ENCODE measurements at regions not wholly inside any gene's neighbourhood (a gene's known extent, or its start where the extent isn't known, plus 50 kb on each side); places are given as distances from the start of the nearest gene placed in this dataset.

DNA sequence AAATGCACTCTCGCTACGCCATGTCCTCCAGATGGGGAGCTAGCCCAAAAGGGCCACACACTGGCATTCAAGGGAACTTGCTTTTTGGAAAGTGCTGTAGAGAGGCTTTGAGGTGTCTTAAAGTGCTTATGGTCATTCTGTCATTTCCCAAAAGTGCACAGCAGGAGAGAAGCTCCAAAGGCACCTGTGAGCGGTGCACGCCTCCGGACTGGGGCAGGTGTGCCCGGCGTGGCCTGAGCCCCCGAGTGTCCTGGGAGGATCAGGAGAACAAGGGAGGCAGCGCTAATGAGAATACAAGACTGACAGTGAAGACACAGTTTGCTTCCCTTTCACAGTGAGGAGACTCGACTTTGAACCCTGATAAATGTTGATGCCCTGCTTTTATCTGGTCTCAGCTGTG, 419.0 kb upstream of the MKI67 start:
- no peak for DNase-seq

DNA sequence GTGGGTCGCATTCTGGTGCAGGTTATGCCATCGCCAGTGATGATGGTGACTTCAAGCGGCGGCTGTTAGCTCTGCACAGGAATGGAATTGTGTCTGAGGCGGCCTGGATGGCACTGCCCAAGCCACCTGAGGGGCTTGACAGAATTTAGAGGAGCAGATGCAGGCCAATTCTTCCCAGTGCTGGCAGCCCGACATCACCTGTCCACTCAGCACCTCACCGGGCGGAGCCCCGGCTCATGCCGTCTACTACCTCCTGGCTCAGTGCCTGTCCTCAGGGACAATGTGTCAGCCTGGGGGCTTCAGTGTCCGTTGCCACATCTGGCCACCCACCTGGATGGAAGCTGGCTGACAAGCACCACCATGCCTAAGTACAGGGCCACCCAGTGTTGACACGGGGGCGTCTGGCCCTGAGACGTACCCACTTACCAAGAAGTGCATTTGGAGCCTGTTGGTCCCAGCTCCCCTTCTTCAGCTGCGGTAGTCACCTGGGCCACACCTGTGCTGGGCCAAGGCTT, 420.5 kb upstream of the MKI67 start:
- DNase-seq, result no peak

DNA sequence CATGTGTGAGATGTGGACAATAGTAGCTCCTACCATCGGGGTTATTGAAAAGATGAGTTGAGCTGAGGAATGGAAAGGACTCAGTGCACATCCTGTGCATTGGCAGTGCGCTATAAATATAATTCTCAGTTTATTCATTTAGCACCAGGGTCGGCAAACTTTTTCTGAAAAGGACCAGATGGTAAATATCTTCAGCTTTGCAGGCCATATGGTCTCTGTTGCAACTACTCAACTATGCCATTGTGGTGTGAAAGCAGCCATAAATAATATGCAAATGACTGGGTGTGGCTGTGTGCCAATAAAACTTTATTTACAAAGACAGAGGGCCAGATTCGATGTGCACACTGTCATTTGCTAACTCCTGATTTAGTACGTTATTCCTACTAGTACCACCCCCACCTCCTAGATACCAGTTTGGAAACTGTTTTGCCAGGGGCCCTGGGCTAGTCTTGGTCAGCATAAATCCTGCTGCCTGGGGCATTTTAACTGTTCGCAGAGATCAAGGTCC, 422.9 kb upstream of the MKI67 start:
- no peak for DNase-seq

DNA sequence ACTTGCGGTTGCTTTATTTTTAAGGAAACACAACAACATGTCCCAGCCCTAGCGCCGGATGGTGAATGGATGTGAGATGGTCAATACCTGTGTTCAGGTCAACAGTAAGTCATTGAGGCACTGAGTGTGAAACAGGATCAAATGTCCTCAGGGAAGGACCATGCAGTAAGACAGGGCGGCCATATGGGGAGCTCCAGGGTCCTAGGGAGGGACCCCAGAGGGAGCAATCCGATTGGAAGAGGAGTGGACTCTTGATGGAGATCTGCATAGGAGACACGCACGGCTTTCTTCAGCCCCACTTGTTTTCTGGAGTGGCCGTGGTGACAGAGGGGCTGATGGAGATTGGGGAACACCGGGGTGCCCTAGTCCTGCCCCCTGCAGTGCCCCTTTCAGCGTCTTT, 423.8 kb upstream of the MKI67 start:
- no peak for DNase-seq

DNA sequence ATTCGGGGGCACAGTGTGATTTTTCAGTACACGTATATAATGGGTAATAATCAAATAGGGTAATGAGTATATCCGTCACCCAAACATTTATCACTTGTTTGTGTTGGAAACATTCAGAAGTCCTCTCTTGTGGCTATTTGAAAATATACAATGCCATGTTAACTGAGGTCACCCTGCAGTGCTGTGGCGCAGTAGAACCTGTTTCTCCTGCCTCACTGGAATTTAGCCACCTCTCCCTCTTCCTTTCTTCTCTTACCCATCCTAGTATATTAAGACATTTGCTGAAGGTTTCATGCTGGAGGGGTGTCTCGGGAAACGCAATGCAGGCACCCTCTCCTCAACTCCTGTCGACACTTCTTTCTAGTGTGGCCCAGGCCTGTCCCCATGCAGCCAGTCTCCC, 425.3 kb upstream of the MKI67 start:
- DNase-seq, result no peak

DNA sequence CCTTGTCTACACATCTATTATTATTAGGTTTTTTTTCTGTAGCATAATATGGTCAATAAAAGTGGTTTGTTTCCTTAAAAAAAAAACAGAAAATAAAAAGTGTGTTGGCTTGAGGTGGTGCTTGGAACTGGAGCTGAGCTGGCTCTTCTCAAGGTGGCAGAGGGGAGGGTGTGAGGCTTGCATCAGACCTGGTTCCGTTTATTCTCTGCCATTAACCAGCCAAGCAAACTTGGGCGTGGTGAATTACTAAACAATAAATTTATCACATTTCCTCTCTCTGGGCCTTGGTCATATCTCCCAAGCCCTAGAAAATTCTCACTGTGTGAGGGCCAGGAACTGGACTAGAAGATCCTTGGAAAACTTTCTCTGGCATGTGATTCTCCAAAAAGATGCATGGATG, 427.5 kb upstream of the MKI67 start:
- DNase-seq, result no peak

DNA sequence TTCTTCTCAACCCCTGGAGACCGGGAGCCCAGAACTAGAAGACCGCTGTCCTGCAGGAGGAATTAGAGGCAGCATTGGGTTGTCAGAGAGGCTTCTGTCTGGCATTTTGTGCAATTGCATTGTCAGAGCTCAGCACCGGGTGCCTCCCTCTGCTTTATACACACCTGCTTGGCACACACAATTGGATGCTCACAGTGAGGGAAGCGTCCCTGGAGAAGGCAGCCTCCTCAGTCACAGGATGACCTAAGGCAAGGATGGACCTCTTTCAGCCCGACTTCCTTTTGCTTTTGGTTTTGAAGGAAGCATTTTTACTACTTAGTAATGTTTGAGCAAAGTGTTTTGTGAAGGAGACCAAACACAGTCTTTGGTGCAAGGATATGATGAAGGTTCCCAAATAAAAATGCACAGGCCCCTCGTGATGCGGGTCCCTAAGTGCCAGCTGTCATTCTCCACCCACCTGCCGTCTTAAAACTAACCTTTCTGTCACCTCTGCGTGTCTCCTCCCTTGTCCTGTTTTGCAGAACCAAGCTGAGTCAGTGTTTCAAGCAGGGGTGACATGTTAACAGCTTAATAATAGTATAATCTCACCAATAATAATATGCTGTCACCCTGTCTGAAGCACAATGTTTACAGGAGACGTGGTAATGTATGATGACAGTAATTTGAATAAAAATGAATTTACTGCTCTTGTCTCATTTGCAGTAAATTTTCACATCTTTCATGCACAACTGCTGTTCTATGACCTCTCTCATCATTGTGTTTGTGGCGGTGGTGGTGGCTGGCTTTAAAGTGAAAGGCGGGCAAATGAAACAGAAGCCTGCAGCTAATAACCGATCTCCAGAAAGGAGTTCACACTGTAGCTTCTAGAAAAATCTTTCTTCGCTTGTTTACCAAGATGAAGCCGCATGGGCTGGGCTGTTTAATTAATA, 430.2 kb upstream of the MKI67 start:
- no peak for DNase-seq

DNA sequence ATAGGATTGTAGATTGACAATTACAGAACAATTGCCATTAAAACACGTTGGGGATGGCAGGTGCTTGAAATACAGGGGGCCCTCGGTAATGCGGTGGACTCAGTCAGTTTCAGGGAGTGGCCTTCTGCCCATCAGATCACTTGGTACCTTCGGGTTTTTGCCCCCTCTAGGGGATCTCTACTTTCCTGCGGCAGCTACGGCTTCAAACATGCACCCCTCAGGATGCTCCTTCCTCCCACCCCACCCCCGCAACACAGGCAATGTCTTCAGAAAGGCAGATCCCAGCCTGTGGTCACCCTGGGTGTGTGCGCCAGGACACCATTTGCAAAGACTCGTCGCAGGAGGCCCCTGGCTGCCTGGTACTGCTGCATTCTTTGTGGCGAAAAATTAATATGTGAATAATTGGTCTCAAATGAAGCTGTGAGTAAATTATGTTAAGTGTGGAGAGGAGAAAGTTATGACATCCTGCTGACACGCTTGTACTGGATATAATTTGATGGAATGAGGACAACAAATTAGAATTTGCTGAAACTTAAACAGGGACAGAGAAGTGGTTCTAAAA, 431.0 kb upstream of the MKI67 start:
- DNase-seq, result no peak

DNA sequence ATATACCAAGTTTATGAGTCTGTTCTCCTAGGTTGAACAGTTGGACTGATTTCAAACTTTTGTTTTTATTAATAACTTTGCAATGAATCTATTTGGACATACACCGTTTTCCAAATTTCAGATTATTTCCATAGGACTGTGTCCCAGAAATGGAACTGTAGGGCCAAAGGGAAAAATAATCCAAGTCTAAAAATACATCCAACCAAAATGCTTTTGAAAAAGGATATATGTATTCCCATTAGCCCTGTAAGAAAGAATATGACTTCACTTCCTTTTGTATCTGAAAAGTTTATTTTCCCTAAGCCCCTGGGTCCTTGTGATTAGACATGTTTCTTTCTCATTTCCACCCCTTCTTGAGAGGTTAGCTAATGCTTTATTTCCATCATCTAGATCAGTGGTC, 434.2 kb upstream of the MKI67 start:
- no peak for DNase-seq

DNA sequence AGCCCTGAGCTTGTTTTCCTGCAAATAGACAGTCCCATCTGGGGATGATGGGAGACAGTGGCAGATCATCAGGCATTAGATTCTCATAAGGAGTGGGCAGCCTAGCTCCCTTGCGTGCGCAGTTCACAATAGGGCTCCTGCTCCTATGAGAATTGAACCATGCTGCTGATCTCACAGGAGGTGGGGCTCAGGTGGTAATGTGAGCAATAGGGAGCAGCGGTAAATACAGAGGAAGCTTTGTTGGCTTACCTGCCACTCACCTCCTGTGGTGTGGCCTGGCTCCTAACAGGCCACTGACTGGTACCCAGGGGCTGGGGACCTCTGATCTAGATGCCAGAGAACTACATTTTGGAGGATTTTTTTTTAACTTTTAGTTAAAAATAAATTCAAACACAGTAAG, 434.8 kb upstream of the MKI67 start:
- no peak for DNase-seq

DNA sequence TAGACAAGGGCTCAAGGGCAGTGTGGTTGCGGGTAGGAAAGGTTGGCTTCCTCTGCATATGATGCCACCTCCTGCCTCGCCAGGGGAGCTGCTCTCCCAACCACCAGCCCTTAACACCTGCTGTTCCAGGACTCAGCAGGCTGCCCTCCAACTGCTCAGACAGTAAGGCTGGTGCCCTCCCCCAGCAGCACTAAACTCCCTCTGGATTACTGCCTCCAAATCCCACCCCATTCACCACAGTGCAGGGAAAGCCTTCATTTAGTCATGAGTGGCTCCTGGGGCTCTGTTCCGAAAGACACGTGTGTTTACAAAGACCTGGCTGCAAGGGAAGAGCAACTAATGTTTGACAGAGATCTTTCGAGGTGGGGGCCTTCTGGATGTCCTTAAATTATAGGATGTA, 437.2 kb upstream of the MKI67 start:
- DNase-seq, result no peak

DNA sequence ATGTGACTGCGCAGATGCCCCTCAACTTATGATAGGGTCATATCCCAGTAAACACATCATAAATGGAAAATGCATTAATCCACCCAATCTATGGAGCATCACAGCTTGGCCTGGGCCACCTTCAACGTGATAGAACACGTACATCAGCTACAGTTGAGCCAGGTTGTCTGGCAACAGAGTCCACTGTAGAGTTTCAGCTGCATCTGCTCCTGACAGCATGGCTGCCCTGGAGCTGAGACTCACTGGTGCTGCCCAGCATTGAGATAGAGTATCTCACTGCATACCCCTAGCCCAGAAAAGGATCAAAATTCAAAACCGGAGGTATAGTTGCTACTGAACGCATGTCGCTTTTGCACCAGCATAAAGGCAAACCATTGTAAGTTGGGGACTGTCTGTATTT, 437.7 kb upstream of the MKI67 start:
- no peak for DNase-seq

DNA sequence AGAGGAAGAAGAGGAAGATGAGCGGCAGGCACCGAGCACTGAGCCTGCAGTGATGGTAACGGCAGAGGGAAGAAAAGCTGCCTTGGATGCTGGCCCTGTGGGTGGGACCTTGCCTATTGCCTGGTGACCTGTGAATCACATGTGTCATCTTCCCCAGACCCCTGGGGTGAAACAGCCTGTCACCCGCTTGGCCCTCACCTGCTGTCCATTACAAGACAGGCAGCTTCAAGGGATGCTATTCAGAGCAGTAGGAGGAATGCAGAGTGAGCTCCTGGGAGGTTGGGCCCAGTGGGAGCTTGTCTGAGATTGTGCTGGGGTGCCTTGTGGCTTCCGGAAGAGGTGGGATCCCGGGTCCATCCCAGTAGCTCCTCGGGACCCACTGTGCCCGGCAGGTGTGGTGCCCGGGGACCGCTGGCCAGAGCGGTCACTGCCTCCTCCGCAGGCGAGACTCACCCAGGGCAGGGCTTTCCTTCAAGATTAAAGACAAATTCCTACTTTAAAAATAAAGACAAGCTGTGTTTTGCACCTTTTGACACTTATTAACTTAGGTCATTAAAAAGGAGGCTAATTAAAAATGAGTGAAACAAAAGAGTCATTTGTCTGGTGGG, 440.2 kb upstream of the MKI67 start:
- DNase-seq, result no peak

DNA sequence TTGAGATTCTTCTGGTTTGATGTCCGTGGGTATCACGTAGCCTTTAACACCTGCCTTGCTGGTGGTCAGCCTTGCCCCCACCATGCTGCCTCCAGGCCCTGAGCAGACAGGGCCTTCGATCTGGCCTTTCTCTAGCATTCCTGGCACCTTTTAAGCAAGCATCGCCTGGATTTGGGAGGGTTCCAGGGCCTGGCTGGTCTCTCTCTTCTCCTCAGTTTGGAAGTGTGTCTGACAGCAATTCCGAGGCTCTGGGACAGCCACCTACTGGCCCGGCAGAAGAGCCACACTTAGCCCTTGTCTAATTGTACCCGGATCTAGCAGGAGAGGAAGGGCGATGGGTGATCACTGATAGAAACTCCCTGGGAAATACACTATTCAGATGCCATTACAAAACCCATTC, 441.3 kb upstream of the MKI67 start:
- no peak for DNase-seq

DNA sequence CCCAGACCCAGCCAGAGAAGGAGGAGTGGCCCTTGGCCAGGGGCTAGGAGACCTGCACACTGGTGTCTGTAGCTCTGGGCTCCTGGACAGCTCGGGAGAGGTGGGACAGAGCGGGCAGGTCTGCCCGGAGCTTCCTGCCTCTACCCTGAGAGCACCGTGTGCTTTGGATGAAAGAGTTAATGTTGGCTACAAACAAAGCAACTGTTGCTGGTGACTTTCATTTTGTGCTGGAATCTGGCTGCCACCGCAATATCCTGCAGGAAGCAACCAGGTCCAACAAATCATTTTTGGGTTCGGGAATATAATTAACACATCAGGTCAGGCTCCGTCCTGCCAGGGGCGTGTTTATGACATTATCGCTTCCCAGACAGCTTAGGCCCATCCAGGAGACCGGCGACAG, 441.8 kb upstream of the MKI67 start:
- no peak for DNase-seq

DNA sequence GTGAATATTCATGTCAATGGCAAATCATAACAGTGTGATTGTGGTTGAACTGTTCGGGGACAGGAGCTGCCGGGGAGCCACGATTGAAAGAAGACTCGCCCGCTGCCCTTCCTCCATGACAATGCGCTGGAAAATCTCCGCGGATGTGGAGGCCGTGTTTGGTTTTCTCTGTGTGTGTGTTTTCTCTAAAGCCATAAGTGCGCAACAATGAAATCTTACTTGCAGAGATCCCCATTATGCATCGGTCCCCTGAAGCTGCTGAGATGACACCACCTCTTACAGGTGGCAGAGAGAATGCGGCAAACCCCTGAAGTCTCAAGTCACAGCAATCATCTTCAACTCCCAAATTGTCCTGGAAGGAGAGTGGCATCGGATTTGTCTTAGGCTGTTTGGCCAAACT, 442.3 kb upstream of the MKI67 start:
- DNase-seq, result no peak

DNA sequence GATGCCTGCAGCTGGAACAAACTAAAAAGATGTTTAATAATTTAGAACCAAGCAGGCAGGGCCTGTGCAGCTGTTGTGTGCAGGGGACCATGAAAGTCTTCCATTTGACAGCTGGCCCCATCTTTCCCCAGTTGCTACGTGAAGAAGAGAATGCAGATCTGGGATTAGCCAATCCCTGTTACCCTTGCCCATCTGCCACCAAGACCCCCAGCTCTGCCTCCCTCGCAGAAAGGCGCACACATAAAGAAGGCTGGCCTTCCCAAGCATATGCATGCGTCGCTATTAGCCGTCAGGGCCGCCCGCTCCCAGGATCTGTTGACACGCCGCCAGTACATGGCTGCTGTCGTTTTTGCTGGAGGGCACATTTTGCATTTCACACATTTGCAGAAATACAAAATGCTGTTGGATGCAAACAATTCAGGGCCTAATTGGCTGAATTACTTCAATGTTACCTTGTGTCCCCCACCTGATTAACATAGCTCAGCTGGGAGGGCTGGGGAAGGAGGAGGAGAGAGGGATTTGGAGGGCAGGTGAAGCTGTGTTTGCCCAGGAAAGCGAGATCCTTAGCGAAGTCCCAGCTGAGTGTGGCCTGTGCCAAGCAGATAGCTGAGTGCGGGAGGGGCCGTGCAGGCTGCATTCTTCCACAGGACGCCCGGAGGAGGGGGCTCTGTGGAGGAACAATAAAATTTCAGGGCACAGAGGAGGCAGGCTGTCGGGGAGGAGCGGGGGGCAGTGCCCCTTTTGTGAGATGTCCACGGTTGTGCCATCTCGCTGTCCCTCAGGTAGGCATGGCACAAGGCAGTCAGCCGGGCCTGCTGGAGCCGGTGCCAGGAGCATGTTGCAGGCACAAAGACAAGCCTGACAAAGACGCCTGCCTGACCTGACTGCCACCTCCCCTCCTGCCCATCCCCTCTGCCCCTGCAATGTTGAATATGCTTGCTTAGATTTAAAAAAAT, 443.0 kb upstream of the MKI67 start:
- DNase-seq, result no peak

DNA sequence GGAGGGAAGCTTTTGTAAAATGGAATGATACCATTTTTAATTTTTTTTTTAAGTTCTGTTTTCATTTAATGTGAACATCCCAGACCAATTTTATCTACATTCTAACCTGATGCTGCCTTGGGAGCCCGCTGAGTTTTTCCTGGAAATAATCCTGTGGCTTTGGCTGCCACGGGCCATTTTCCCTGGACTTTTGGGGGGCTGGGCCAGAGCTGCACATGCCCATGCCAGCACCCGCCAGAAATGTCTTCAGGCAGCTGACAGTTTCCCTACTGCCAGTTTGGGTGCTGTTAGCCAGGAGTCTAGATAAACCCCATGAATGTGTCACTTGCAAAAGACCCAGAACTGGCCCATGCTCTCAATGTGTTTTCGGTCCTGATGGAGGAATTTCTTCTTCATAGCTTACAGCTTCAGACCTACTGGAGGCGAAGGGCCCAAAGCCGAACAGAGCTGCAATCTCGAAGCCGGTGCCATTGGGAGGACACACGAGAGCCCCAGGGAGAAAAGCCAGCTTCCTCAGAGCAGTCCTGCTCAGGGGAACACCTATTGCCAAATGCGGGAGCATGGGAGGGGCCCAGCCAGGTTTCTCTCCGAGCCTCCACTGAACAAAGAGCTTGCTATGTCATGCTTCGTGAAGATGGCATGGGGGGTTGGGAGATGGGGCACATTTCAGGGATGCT, 444.2 kb upstream of the MKI67 start:
- no peak for DNase-seq

DNA sequence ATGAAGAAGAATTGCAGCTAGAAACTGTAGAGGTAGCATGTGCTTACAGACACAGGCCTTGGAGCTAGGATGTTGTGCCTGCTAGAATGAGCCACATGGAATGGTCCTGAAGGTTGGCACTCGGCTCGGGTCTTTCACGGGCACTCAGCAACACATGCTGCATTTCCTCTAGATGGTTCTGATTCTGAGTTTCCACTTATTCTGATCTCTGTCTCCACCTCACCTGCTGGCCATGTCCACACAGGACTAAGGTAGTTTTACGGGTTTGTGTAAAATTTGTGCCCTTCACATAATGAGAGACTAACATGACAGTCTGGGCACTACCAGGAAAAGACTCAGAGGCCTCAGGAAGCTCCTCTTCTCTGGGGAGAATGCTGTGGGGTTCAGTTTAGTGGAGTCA, 444.8 kb upstream of the MKI67 start:
- no peak for DNase-seq

DNA sequence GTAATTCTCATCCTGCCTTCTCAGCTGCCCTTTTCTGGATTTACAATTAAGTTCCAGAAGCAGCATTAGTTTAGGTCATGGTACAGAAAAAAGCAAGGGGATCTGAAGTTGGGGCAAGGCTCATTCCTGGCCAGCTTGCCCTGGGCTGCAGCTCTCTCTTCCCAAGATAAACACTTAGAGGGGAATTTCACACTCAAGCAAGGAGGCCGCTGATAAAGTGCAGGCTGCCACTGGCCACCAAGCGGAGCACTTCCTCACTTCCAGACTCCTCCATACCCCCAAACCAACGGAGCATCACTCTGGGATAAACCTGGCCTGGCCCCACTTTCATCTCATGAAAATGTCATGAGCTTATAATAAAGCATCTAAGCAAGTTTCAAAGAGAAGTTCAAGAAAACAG, 445.5 kb upstream of the MKI67 start:
- DNase-seq, result no peak

DNA sequence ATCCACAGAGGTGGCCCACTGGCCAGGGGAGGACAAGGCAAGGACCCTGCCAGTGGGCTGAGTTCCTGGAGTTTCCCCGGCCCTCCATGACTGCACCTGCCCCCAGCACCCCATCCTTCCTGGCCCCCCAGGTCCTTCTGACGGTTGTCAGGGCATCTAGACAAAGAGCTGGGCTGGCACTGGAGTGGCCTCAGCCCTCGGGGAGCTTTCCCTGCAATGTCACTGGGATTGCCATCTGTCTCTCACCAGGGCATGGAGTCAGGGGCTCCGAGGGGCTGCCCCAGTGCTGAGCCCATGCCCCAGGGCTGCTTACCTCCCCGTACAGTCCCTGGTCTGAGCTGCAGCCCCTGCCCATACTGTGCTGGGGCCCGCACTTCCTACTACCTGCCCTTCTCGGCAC, 446.5 kb upstream of the MKI67 start:
- no peak for DNase-seq

Measured in anterior cingulate cortex (tissue), 58 donors.